GM10266 (cell line): ENCODE measurements at regions not wholly inside any gene's neighbourhood (a gene's known extent, or its start where the extent isn't known, plus 50 kb on each side); places are given as distances from the start of the nearest gene placed in this dataset.

Experiments
- DNase-seq: peaks from one replicate; pipeline ENCODE4 v3.0.0; 2012; ENCODE audit errors: extremely low spot score
- CTCF ChIP-seq: IDR thresholded peaks from 2 replicates; pipeline ENCODE4 v1.5.1; 2012; ENCODE audit warnings: mild to moderate bottlenecking, low read depth; ENCODE audit not compliant: control insufficient read depth, insufficient read depth; ENCODE audit errors: missing control alignments

GRCh38 chr4:153122855-153123254, 81.4 kb upstream of the TRIM2 start:
- TF ChIP-seq CTCF, result no peak
- no peak for DNase-seq

GRCh38 chr4:153126137-153126536, 78.1 kb upstream of the TRIM2 start:
- no peak for DNase-seq
- no peak for TF ChIP-seq CTCF

- peak; percentile 64 for DNase-seq
- peak; percentile 92 for TF ChIP-seq CTCF
Observed at GRCh38 chr4:153127760-153128494, 76.3 kb upstream of the TRIM2 start.

GRCh38 chr4:153131596-153131995, 72.6 kb upstream of the TRIM2 start:
- DNase-seq, result no peak
- TF ChIP-seq CTCF, result no peak

GRCh38 chr4:153137159-153137558, 67.1 kb upstream of the TRIM2 start:
- DNase-seq, result no peak
- TF ChIP-seq CTCF, result no peak

- DNase-seq, result no peak
Observed at GRCh38 chr4:153137677-153138630, 66.3 kb upstream of the TRIM2 start.

More at GRCh38 chr4:153137677-153138630, 66.3 kb upstream of the TRIM2 start:
- no peak for TF ChIP-seq CTCF
